Adrenal gland (tissue), 5 donors: ENCODE measurements at regions not wholly inside any gene's neighbourhood (a gene's known extent, or its start where the extent isn't known, plus 50 kb on each side); places are given as distances from the start of the nearest gene placed in this dataset.

ENCODE experiments used
- POLR2A ChIP-seq, 2 donors: fragments of 450-650 bp; IDR thresholded peaks; one replicate each; pipeline ENCODE4 v1.6.1; 2017; ENCODE audit warnings: antibody characterized with exemption in 2 of 2, mild to moderate bottlenecking in 2 of 2, moderate library complexity in 1 of 2
- TF ChIP-seq, protein P1 (sequence below), 6 experiments: fragments of 450-650 bp in 4 of 6; fragments of 200-600 bp in 2 of 6; sonication (generic) in 1 of 6; IDR thresholded peaks; 1 replicate in 5 of 6; 2 replicates in 1 of 6; pipeline versions ENCODE4 v1.5.1 to v1.8.0; 2016 to 2021; ENCODE audit warnings: antibody characterized with exemption in 6 of 6, mild to moderate bottlenecking in 2 of 6, moderate library complexity in 1 of 6
- donor health status: DM: no; HTN: no; CAD: no.

DNA sequence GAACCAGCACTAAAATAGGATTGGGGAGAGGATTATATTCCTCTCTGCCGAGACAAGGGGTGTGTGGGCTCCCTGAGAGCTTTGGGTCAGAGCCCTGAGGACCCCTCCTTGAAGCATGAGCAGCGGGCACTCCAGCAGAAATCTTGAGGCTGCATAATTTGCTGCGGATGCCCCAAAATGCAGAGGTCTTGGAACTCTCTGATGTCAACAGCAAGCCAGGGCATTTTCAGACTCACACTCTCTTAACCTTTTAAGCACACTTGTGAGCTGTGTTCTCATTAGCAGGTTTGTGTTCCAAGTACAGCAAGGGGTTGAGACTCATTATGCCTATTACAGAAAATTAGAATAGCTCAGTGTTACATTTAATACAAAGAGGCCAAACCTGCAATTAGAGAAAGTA lies 513.0 kb upstream of the ADAMTS16 start:
- TF ChIP-seq POLR2A (IDR thresholded peaks at IDR 0.05) = no peak
- TF ChIP-seq, protein P1, sequence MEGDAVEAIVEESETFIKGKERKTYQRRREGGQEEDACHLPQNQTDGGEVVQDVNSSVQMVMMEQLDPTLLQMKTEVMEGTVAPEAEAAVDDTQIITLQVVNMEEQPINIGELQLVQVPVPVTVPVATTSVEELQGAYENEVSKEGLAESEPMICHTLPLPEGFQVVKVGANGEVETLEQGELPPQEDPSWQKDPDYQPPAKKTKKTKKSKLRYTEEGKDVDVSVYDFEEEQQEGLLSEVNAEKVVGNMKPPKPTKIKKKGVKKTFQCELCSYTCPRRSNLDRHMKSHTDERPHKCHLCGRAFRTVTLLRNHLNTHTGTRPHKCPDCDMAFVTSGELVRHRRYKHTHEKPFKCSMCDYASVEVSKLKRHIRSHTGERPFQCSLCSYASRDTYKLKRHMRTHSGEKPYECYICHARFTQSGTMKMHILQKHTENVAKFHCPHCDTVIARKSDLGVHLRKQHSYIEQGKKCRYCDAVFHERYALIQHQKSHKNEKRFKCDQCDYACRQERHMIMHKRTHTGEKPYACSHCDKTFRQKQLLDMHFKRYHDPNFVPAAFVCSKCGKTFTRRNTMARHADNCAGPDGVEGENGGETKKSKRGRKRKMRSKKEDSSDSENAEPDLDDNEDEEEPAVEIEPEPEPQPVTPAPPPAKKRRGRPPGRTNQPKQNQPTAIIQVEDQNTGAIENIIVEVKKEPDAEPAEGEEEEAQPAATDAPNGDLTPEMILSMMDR (IDR thresholded peaks at IDR 0.05) = no peak
